ENCODE measurements at regions not wholly inside any gene's neighbourhood (a gene's known extent, or its start where the extent isn't known, plus 50 kb on each side); places are given as distances from the start of the nearest gene placed in this dataset.

GRCh38 chr2:235135990-235136561, 184.3 kb downstream of the SH3BP4 start (continued):
- TF ChIP-seq PATZ1 (tag by site-specific recombination; IDR thresholded peaks at IDR 0.05) (no peak), MEIS1 (CRISPR knock-in tag; IDR thresholded peaks at IDR 0.05; ENCODE audit: borderline replicate concordance) (no peak), ZNF223 (tag by site-specific recombination; IDR thresholded peaks at IDR 0.05) (no peak), ZNF707 (tag by site-specific recombination; IDR thresholded peaks at IDR 0.05) (no peak), YY2 (tag by site-specific recombination; IDR thresholded peaks at IDR 0.05) (0 out of 2 replicates have a peak, but pooled peaks have one; percentile 13), ZNF585B (tag by site-specific recombination; IDR thresholded peaks at IDR 0.05) (no peak)

GRCh38 chr2:235138339-235138738, 186.5 kb downstream of the SH3BP4 start:
- ChIA-PET CTCF (interaction anchor here (0.6 to 8.0 kb wide), 5 partner anchors 315 to 608 kb away, joined by 3 to 72 read pairs (median 3); no protein-coding TSS in a partner anchor), POLR2A (no interaction called here)
- Histone ChIP-seq H3K4me1 (ENCODE audit: control insufficient read depth, insufficient read depth, low read length) (no peaks in the 10 kb centered on the region), H3K9me3 (ENCODE audit: control insufficient read depth, insufficient read depth, low read depth, low read length) (no peaks in the 10 kb centered on the region), H3K4me3 (ENCODE audit: low read depth, low read length) (no peak overlapping the region), H3K36me3 (ENCODE audit: control insufficient read depth in 2 of 2, insufficient read depth in 1 of 2, low read length in 2 of 2) (no peaks in the 10 kb centered on the region), H3K27ac (ENCODE audit: extremely low read depth, low read depth, low read length) (no peak overlapping the region)
- TF ChIP-seq ZNF571 (tag by site-specific recombination; IDR thresholded peaks at IDR 0.05) (no peak), ZNF391 (tag by site-specific recombination; IDR thresholded peaks at IDR 0.05; ENCODE audit: borderline replicate concordance, low read depth) (no peak), HOXC10 (CRISPR knock-in tag; IDR thresholded peaks at IDR 0.05) (no peak), ZNF747 (tag by site-specific recombination; IDR thresholded peaks at IDR 0.05) (no peak), ZSCAN18 (tag by site-specific recombination; IDR thresholded peaks at IDR 0.05) (no peak)

- H3K4me3 ChIP-seq (ENCODE audit: low read depth, low read length), result no peak overlapping the region
- no peaks in the 10 kb centered on the region for H3K36me3 ChIP-seq (ENCODE audit: control insufficient read depth in 2 of 2, insufficient read depth in 1 of 2, low read length in 2 of 2)
- POLR2A ChIA-PET, result no interaction called here
- no peaks in the 10 kb centered on the region for H3K9me3 ChIP-seq (ENCODE audit: control insufficient read depth, insufficient read depth, low read depth, low read length)
- TF ChIP-seq MYNN (tag by site-specific recombination; IDR thresholded peaks at IDR 0.05; ENCODE audit: borderline replicate concordance), result no peak
- no peak for TF ChIP-seq ZSCAN18 (tag by site-specific recombination; IDR thresholded peaks at IDR 0.05)
- no peak overlapping the region for H3K27ac ChIP-seq (ENCODE audit: extremely low read depth, low read depth, low read length)
- no peaks in the 10 kb centered on the region for H3K4me1 ChIP-seq (ENCODE audit: control insufficient read depth, insufficient read depth, low read length)
- CTCF ChIA-PET, result interaction anchor here (1.3 to 2.0 kb wide), 2 partner anchors 454 to 606 kb away, joined by 4 to 9 read pairs; no protein-coding TSS in a partner anchor
Measured at GRCh38 chr2:235139956-235140800, 188.4 kb downstream of the SH3BP4 start.

- Histone ChIP-seq H3K27ac (ENCODE audit: extremely low read depth, low read depth, low read length) (no peak overlapping the region), H3K4me3 (ENCODE audit: low read depth, low read length) (no peak overlapping the region), H3K36me3 (ENCODE audit: control insufficient read depth in 2 of 2, insufficient read depth in 1 of 2, low read length in 2 of 2) (no peaks in the 10 kb centered on the region), H3K4me1 (ENCODE audit: control insufficient read depth, insufficient read depth, low read length) (no peaks in the 10 kb centered on the region), H3K9me3 (ENCODE audit: control insufficient read depth, insufficient read depth, low read depth, low read length) (no peaks in the 10 kb centered on the region)
- ChIA-PET CTCF (interaction anchor here (1.2 to 2.0 kb wide), 3 partner anchors 41 to 606 kb away, joined by 4 to 9 read pairs (median 5); no protein-coding TSS in a partner anchor), POLR2A (no interaction called here)
- TF ChIP-seq PRDM10 (tag by site-specific recombination; IDR thresholded peaks at IDR 0.05) (no peak), ZNF76 (tag by site-specific recombination; IDR thresholded peaks at IDR 0.05; ENCODE audit: borderline replicate concordance, low read depth) (no peak), ZNF423 (tag by site-specific recombination; IDR thresholded peaks at IDR 0.05) (no peak), ZNF23 (tag by site-specific recombination; IDR thresholded peaks at IDR 0.05; ENCODE audit: borderline replicate concordance) (no peak), ZNF341 (tag by site-specific recombination; IDR thresholded peaks at IDR 0.05; ENCODE audit: low read depth) (no peak), ZNF184 (tag by site-specific recombination; IDR thresholded peaks at IDR 0.05) (no peak), ZNF37A (tag by site-specific recombination; IDR thresholded peaks at IDR 0.05) (no peak), ZNF121 (tag by site-specific recombination; IDR thresholded peaks at IDR 0.05) (no peak)
Measured at GRCh38 chr2:235140801-235141081, 188.9 kb downstream of the SH3BP4 start.

All from HEK293 (cell line).